BE2C (cell line): ENCODE measurements at regions not wholly inside any gene's neighbourhood (a gene's known extent, or its start where the extent isn't known, plus 50 kb on each side); places are given as distances from the start of the nearest gene placed in this dataset.

ENCODE experiments used
- DNase-seq: peaks from one replicate; pipeline ENCODE4 v3.0.0-alpha.2; 2020
- H3K27me3 ChIP-seq: fragments of 250-450 bp; sonication (Bioruptor Pico); 2 replicates; pipeline ENCODE4 v1.5.1; 2020; ENCODE audit warnings: mild to moderate bottlenecking
- H3K36me3 ChIP-seq: fragments of 250-450 bp; sonication (Bioruptor Pico); 2 replicates; pipeline ENCODE4 v1.5.1; 2020; ENCODE audit warnings: mild to moderate bottlenecking
- H3K4me1 ChIP-seq: fragments of 250-450 bp; sonication (Bioruptor Pico); 2 replicates; pipeline ENCODE4 v1.5.1; 2020
- H3K4me3 ChIP-seq: 2 replicates; pipeline ENCODE4 v1.5.1; 2011; ENCODE audit warnings: low read depth, low read length
- H3K9me3 ChIP-seq: fragments of 250-450 bp; sonication (Bioruptor Pico); 2 replicates; pipeline ENCODE4 v1.5.1; 2020
- CTCF ChIP-seq: IDR thresholded peaks from 2 replicates; pipeline ENCODE4 v1.5.1; 2012; ENCODE audit warnings: mild to moderate bottlenecking, low read depth, low read length

DNA sequence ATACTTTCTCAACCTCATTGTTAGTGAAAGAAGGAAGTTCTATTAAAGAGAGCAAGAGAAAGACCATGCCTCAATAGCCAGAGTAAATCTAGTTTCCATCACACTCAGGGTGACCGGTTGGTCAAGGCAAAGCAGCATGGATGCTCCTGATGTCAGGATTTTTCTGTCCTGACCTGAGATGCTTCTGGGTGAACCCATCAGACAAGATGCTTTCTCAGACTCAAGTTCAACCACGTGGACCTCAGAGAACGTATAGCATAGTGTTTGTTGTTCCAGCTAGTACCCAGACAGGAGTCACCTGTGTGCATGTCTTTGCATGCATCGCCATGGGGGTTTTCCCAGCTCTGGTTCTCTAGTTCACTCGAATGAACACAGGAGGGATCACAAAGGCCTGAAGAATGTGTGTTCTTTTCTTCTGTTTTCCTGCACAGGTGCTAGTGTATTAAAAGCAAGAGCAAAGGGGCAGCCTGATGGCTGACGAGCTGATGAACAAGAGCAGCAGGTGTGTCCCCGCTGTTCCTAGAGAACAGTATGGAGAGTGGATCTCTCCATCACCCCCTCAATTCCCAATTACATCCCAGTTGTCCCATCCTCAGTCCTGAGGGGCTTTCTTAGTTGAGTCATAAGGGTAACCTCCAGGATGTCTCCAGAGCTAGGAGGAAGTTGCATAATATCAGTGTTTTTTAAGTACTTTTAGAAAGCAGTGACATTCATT lies 110.5 kb upstream of the ENPP6 start:
- no peaks in the 10 kb centered on the region for H3K36me3 ChIP-seq
- no peaks in the 10 kb centered on the region for H3K27me3 ChIP-seq
- TF ChIP-seq CTCF = no peak
- no peaks in the 10 kb centered on the region for H3K4me1 ChIP-seq
- DNase-seq = no peak
- no peak overlapping the region for H3K4me3 ChIP-seq
- H3K9me3 ChIP-seq = no peaks in the 10 kb centered on the region

GRCh38 chr4:184324939-184325477 lies 107.3 kb upstream of the ENPP6 start:
- DNase-seq = no peak
- H3K27me3 ChIP-seq = no peaks in the 10 kb centered on the region
- no peaks in the 10 kb centered on the region for H3K4me1 ChIP-seq
- H3K9me3 ChIP-seq = no peaks in the 10 kb centered on the region
- no peaks in the 10 kb centered on the region for H3K36me3 ChIP-seq
- no peak overlapping the region for H3K4me3 ChIP-seq
- no peak for TF ChIP-seq CTCF

DNA sequence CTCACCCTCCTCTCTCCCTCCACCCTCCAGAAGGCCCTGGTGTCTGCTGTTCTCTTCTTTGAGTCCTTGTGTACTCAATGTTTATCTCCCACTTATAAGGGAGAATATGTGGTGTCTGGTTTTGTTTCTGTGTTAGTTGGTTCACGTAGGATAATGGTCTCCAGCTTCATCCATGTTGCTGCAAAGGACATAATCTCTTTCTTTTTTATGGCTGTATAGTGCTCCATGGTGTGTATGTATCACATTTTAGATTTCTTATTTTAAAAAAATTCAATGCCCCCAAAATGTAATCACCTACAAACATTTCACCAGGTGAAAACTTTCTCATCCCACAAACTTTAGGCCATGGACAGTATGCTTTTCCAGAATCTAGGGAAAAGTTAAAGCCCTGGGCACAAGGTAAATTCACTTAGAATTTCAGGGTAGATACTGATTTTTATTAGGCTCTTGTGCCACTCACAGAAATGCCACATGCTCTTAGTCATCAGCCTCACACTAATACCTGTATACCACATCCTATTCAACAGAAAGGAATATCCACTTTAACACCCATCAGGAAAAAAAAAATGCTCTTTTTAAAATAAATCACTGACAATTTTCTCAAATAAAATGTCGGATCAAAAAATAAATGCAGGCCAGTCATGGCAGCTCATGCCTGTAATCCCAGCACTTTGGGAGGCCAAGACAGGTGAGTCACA lies 104.8 kb upstream of the ENPP6 start:
- no peak overlapping the region for H3K4me3 ChIP-seq
- TF ChIP-seq CTCF = no peak
- no peaks in the 10 kb centered on the region for H3K9me3 ChIP-seq
- no peaks in the 10 kb centered on the region for H3K36me3 ChIP-seq
- DNase-seq = no peak
- no peaks in the 10 kb centered on the region for H3K27me3 ChIP-seq
- H3K4me1 ChIP-seq = no peaks in the 10 kb centered on the region

GRCh38 chr4:184320631-184321030 lies 103.0 kb upstream of the ENPP6 start:
- Histone ChIP-seq H3K36me3 (no peaks in the 10 kb centered on the region), H3K4me3 (no peak overlapping the region), H3K9me3 (no peaks in the 10 kb centered on the region), H3K27me3 (no peaks in the 10 kb centered on the region), H3K4me1 (no peaks in the 10 kb centered on the region)
- no peak for TF ChIP-seq CTCF
- no peak for DNase-seq

DNA sequence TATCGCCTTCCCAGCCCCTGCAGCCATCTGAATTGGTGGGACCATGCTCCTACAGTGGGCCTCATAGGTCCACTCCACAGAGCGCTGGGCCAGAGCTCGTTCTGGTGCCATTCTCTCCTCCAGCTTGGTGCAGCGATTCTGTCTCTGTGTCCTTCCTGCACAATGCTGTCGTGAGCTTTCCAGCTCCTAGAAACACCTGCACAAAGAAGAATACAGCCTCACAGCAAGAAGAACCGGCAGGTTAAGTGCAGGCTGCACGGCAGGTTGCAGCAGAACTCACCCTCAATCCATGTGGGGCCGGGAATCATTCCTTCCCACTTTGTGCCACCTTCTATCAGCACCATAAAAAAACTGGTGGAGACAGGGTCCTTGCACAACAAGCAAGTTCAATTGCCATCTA lies 101.2 kb upstream of the ENPP6 start:
- Histone ChIP-seq H3K4me3 (no peak overlapping the region), H3K36me3 (no peaks in the 10 kb centered on the region), H3K9me3 (no peaks in the 10 kb centered on the region), H3K27me3 (no peaks in the 10 kb centered on the region), H3K4me1 (no peaks in the 10 kb centered on the region)
- no peak for TF ChIP-seq CTCF
- DNase-seq = no peak
